ENCODE measurements at regions not wholly inside any gene's neighbourhood (a gene's known extent, or its start where the extent isn't known, plus 50 kb on each side); places are given as distances from the start of the nearest gene placed in this dataset.
"Not testable (repeated sequence)": the region's sequence is repeated elsewhere in the genome, so short reads cannot be mapped to it uniquely, and the experiment has no call there.

DNA sequence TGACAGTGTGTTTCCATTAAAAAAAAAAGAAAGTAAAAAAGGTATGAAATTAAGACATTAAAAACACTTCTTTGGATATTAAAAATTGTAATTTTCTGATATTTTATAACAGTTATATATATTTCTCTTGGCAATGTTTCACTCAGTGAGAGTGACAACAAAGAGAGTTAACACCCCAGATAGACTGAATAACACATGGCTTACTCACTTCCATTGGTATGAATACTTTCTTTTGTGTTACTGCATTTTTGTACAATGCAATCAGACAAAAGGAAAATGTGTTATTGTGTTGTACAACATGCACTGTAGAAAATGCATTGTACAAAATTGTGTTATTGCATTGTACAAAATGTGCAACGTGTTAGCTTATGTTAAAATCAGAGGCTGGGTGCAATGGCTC, 676.6 kb upstream of the AMELY start:
- H3K4me1 Mint-ChIP-seq; CTCF ChIA-PET; DNase-seq; H3K4me3 Mint-ChIP-seq; H3K27me3 Mint-ChIP-seq; H3K36me3 Mint-ChIP-seq (ENCODE audit: low read depth); H3K9me3 Mint-ChIP-seq; POLR2A ChIA-PET; H3K27ac Mint-ChIP-seq: not testable (repeated sequence)

- Mint-ChIP-seq H3K4me1 (no peaks in the 10 kb centered on the region), H3K27ac (no peak overlapping the region), H3K36me3 (ENCODE audit: low read depth) (no peaks in the 10 kb centered on the region), H3K27me3 (no peaks in the 10 kb centered on the region), H3K9me3 (no peaks in the 10 kb centered on the region), H3K4me3 (no peak overlapping the region)
- ChIA-PET CTCF (no interaction called here), POLR2A (no interaction called here)
- DNase-seq, result no peak
Measured at GRCh38 chrY:7562541-7562940, 651.0 kb upstream of the AMELY start.

- CTCF ChIA-PET, result no interaction called here
Measured at GRCh38 chrY:7557675-7558074, 646.1 kb upstream of the AMELY start.

GRCh38 chrY:7555006-7555405, 643.5 kb upstream of the AMELY start:
- H3K36me3 Mint-ChIP-seq (ENCODE audit: low read depth), result no peaks in the 10 kb centered on the region
- H3K27ac Mint-ChIP-seq, result no peak overlapping the region
- H3K27me3 Mint-ChIP-seq, result no peaks in the 10 kb centered on the region
- DNase-seq, result no peak
- ChIA-PET CTCF (no interaction called here), POLR2A (no interaction called here)
- H3K9me3 Mint-ChIP-seq, result no peaks in the 10 kb centered on the region
- no peak overlapping the region for H3K4me3 Mint-ChIP-seq
- no peaks in the 10 kb centered on the region for H3K4me1 Mint-ChIP-seq

More at GRCh38 chrY:7557675-7558074, 646.1 kb upstream of the AMELY start:
- DNase-seq, result no peak
- Mint-ChIP-seq H3K36me3 (ENCODE audit: low read depth) (no peaks in the 10 kb centered on the region), H3K27me3 (no peaks in the 10 kb centered on the region), H3K9me3 (no peaks in the 10 kb centered on the region), H3K4me1 (no peaks in the 10 kb centered on the region), H3K4me3 (no peak overlapping the region), H3K27ac (no peak overlapping the region)
- POLR2A ChIA-PET, result no interaction called here

- Mint-ChIP-seq H3K36me3 (ENCODE audit: low read depth) (no peaks in the 10 kb centered on the region), H3K4me3 (no peak overlapping the region), H3K27me3 (no peaks in the 10 kb centered on the region), H3K27ac (no peak overlapping the region), H3K4me1 (no peaks in the 10 kb centered on the region), H3K9me3 (no peaks in the 10 kb centered on the region)
- ChIA-PET POLR2A (no interaction called here), CTCF (no interaction called here)
- no peak for DNase-seq
Measured at GRCh38 chrY:7545060-7545459, 633.5 kb upstream of the AMELY start.

DNA sequence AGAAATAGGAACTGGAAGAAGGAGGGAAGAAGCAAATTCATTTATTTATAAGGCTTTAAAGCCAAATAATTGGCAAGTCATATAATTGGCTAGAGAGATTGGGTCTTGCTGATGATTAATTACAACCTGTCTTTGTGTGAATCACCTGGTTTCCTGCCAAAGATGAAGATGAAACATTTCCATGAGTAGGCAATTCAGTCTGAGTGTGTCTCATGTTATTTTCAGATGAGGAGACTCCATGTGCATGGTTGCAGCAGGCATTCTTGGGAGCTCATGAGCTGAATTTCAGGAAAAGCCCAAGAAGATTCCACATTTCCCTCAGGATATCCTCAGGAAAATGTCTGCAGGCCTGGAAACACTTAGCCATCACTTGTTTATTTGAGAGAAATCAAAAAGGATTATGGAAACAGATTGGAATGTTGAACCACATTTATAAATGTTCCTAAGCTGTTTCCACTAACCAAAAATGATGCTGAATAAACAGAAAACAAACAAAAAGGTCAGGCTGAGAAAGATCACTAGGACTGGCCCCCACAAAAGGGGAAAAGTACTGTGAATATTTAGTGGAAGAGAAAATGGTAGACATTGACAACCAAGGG, 632.7 kb upstream of the AMELY start:
- ChIA-PET POLR2A (no interaction called here), CTCF (no interaction called here)
- no peaks in the 10 kb centered on the region for H3K4me1 Mint-ChIP-seq
- H3K36me3 Mint-ChIP-seq (ENCODE audit: low read depth), result no peaks in the 10 kb centered on the region
- H3K27ac Mint-ChIP-seq, result no peak overlapping the region
- no peak for DNase-seq
- H3K4me3 Mint-ChIP-seq, result no peak overlapping the region
- H3K27me3 Mint-ChIP-seq, result no peaks in the 10 kb centered on the region
- no peaks in the 10 kb centered on the region for H3K9me3 Mint-ChIP-seq

GRCh38 chrY:7543506-7543905, 632.0 kb upstream of the AMELY start:
- no peaks in the 10 kb centered on the region for H3K36me3 Mint-ChIP-seq (ENCODE audit: low read depth)
- H3K4me1 Mint-ChIP-seq, result no peaks in the 10 kb centered on the region
- no peaks in the 10 kb centered on the region for H3K9me3 Mint-ChIP-seq
- H3K27me3 Mint-ChIP-seq, result no peaks in the 10 kb centered on the region
- CTCF ChIA-PET, result no interaction called here
- H3K4me3 Mint-ChIP-seq, result no peak overlapping the region
- POLR2A ChIA-PET, result no interaction called here
- no peak for DNase-seq
- no peak overlapping the region for H3K27ac Mint-ChIP-seq

DNA sequence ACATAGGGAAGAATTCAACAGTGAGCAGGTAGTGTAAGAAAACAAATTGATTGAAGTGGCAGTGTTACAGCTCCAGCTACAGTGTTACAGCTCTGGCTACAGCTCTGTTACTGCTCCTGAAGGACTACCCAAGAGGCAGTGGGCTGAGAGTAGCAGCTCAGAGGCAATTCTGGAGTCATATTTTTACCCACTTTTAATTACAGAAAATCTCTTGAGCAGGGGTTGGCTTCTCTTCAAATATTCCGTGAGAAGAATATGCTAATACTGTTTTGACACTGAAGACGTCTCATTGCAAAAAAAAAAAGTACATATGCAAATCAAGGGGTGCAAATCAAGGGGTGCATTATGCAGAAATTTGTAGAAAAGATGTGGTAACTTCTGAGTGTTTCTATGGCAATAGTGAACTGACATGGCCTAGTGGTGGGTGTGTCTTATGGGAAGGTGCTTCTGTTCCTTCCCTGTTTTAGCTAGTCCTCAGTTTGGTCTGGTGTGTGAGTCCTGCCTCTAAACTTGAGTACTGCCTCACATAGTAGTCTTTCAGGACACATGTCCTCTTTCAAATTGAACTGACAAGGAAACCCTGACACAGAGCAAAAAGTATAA, 630.8 kb upstream of the AMELY start:
- no peak for DNase-seq
- Mint-ChIP-seq H3K9me3 (no peaks in the 10 kb centered on the region), H3K4me3 (no peak overlapping the region), H3K36me3 (ENCODE audit: low read depth) (no peaks in the 10 kb centered on the region), H3K27me3 (no peaks in the 10 kb centered on the region), H3K27ac (no peak overlapping the region), H3K4me1 (no peaks in the 10 kb centered on the region)
- ChIA-PET CTCF (no interaction called here), POLR2A (no interaction called here)

DNA sequence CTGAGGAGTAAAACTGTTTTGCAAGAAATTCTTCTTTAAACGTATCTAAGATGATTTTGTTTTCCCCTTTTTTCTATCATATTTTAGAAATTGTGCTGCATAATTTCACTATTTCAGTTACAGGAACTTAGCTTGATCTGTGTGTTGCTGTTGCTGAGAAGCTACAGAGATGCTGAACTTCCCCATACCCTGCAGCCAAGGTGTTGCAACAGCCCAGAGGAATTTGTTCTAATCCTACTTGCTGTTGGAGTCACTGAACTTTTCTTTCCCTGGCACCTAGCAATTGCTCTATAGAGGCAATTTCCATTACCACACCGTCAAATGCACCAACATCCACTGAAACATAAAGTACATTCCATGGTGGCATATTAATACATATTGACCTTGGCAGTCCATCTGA, 617.8 kb upstream of the AMELY start:
- H3K36me3 Mint-ChIP-seq (ENCODE audit: low read depth), result no peaks in the 10 kb centered on the region
- H3K27ac Mint-ChIP-seq, result no peak overlapping the region
- H3K27me3 Mint-ChIP-seq, result peaks cover 6% of the 10 kb centered on the region
- POLR2A ChIA-PET, result no interaction called here
- no peaks in the 10 kb centered on the region for H3K4me1 Mint-ChIP-seq
- no peak overlapping the region for H3K4me3 Mint-ChIP-seq
- no peaks in the 10 kb centered on the region for H3K9me3 Mint-ChIP-seq
- DNase-seq, result no peak
- CTCF ChIA-PET, result no interaction called here

DNA sequence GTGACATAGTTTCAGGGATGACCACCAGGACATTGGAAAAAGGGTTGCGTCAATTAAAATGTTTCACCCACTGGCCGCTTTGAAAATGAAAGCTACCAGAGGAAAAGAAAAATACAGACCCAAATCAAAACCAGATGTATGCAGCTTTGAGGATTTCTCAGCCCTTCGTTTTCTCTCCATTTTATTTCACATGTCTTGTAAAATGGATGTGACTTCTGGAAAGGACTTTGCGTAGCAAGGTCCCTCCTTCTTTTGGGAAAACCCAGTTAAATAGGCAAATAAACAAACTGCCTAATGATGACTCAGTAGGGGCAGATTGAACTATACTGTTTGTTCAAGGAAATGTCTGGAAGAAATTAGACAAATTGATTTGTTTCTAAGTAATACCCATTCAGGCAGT, 616.0 kb upstream of the AMELY start:
- H3K4me3 Mint-ChIP-seq; H3K27me3 Mint-ChIP-seq; H3K36me3 Mint-ChIP-seq (ENCODE audit: low read depth); POLR2A ChIA-PET; CTCF ChIA-PET; H3K27ac Mint-ChIP-seq; H3K9me3 Mint-ChIP-seq; DNase-seq; H3K4me1 Mint-ChIP-seq: not testable (repeated sequence)

- Mint-ChIP-seq H3K27ac (no peak overlapping the region), H3K4me3 (no peak overlapping the region), H3K9me3 (no peaks in the 10 kb centered on the region), H3K27me3 (no peaks in the 10 kb centered on the region), H3K36me3 (ENCODE audit: low read depth) (no peaks in the 10 kb centered on the region), H3K4me1 (no peaks in the 10 kb centered on the region)
- ChIA-PET POLR2A (no interaction called here), CTCF (no interaction called here)
- DNase-seq, result no peak
Measured at GRCh38 chrY:7518387-7518786, 606.8 kb upstream of the AMELY start.

GRCh38 chrY:7516268-7516667, 604.7 kb upstream of the AMELY start:
- no peaks in the 10 kb centered on the region for H3K27me3 Mint-ChIP-seq
- H3K9me3 Mint-ChIP-seq, result no peaks in the 10 kb centered on the region
- H3K4me1 Mint-ChIP-seq, result no peaks in the 10 kb centered on the region
- DNase-seq, result no peak
- no peak overlapping the region for H3K27ac Mint-ChIP-seq
- H3K36me3 Mint-ChIP-seq (ENCODE audit: low read depth), result no peaks in the 10 kb centered on the region
- ChIA-PET CTCF (no interaction called here), POLR2A (no interaction called here)
- H3K4me3 Mint-ChIP-seq, result no peak overlapping the region

DNA sequence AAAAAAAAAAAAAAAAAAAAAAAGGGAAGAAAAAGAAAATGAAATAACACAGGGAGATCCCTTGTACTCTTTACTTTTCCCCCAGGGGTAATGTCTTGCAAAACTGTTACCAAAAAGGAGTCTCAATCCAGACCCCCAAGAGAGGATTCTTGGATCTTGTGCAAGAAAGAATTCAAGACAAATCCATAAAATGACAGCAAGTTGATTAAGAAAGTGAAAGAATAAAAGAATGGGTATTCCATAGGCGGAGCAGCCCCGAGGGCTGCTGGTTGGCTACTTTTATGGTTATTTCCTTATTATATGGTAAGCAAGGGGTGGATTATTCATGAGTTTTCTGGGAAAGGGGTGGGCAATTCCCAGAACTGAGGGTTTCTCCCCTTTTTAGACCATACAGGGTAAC, 604.3 kb upstream of the AMELY start:
- ChIA-PET POLR2A (no interaction called here), CTCF (no interaction called here)
- H3K4me3 Mint-ChIP-seq, result no peak overlapping the region
- H3K9me3 Mint-ChIP-seq, result no peaks in the 10 kb centered on the region
- no peaks in the 10 kb centered on the region for H3K27me3 Mint-ChIP-seq
- H3K4me1 Mint-ChIP-seq, result no peaks in the 10 kb centered on the region
- no peak overlapping the region for H3K27ac Mint-ChIP-seq
- DNase-seq, result no peak
- H3K36me3 Mint-ChIP-seq (ENCODE audit: low read depth), result no peaks in the 10 kb centered on the region

GRCh38 chrY:7502896-7503295, 591.3 kb upstream of the AMELY start:
- H3K4me1 Mint-ChIP-seq, result no peaks in the 10 kb centered on the region
- H3K4me3 Mint-ChIP-seq, result no peak overlapping the region
- POLR2A ChIA-PET, result no interaction called here
- no peaks in the 10 kb centered on the region for H3K36me3 Mint-ChIP-seq (ENCODE audit: low read depth)
- H3K9me3 Mint-ChIP-seq, result no peaks in the 10 kb centered on the region
- H3K27me3 Mint-ChIP-seq, result no peaks in the 10 kb centered on the region
- CTCF ChIA-PET, result no interaction called here
- H3K27ac Mint-ChIP-seq, result no peak overlapping the region
- DNase-seq, result no peak

Measured in activated CD4-positive, alpha-beta T cell treated with anti-CD3 and anti-CD28 coated beads, Interleukin-2, amount 10 ng/mL, durations not matched to agents 7 days and 5 days (primary cell).